Astrocyte of the hippocampus (primary cell): ENCODE measurements at regions not wholly inside any gene's neighbourhood (a gene's known extent, or its start where the extent isn't known, plus 50 kb on each side); places are given as distances from the start of the nearest gene placed in this dataset.
A peak's percentile ranks its signal among the peaks of the same experiment; 100 is the strongest.
"Not testable (repeated sequence)": the region's sequence is repeated elsewhere in the genome, so short reads cannot be mapped to it uniquely, and the experiment has no call there.

Experiments used
- DNase-seq: peaks from one replicate; pipeline ENCODE4 v3.0.0; 2011; ENCODE audit warnings: low read depth, low spot score

- DNase-seq: no peak
Measured at GRCh38 chr1:245062741-245063305, 92.0 kb upstream of the KIF26B start.

GRCh38 chr1:245061808-245062207 lies 93.0 kb upstream of the KIF26B start:
- DNase-seq: not testable (repeated sequence)

- DNase-seq: no peak
Measured at GRCh38 chr1:245060684-245061374, 94.0 kb upstream of the KIF26B start.

- DNase-seq: no peak
Measured at GRCh38 chr1:245059806-245060424, 94.9 kb upstream of the KIF26B start.

- no peak for DNase-seq
Measured at GRCh38 chr1:245058882-245059281, 95.9 kb upstream of the KIF26B start.

- no peak for DNase-seq
Measured at GRCh38 chr1:245058436-245058835, 96.3 kb upstream of the KIF26B start.

GRCh38 chr1:245056913-245057312 lies 97.9 kb upstream of the KIF26B start:
- no peak for DNase-seq

- not testable (repeated sequence) for DNase-seq
Measured at GRCh38 chr1:245056296-245056695, 98.5 kb upstream of the KIF26B start.

- no peak for DNase-seq
Measured at GRCh38 chr1:245055752-245056151, 99.0 kb upstream of the KIF26B start.

- DNase-seq: no peak
Measured at GRCh38 chr1:245054507-245055270, 100.1 kb upstream of the KIF26B start.

- DNase-seq: no peak
Measured at GRCh38 chr1:245054105-245054504, 100.7 kb upstream of the KIF26B start.

- no peak for DNase-seq
Measured at GRCh38 chr1:245052258-245052657, 102.5 kb upstream of the KIF26B start.

GRCh38 chr1:245051349-245052221 lies 103.2 kb upstream of the KIF26B start:
- DNase-seq: no peak

GRCh38 chr1:245046769-245047168 lies 108.0 kb upstream of the KIF26B start:
- DNase-seq: no peak

GRCh38 chr1:245046315-245046714 lies 108.5 kb upstream of the KIF26B start:
- DNase-seq: no peak

GRCh38 chr1:245045087-245045881 lies 109.5 kb upstream of the KIF26B start:
- peak; percentile 62 for DNase-seq

GRCh38 chr1:245043611-245043940 lies 111.2 kb upstream of the KIF26B start:
- DNase-seq: no peak

- DNase-seq: no peak
Measured at GRCh38 chr1:245041058-245041698, 113.6 kb upstream of the KIF26B start.

- DNase-seq: no peak
Measured at GRCh38 chr1:245039196-245039595, 115.6 kb upstream of the KIF26B start.

GRCh38 chr1:245036102-245036501 lies 118.7 kb upstream of the KIF26B start:
- DNase-seq: no peak
